NT2/D1 (cell line): ENCODE measurements at regions not wholly inside any gene's neighbourhood (a gene's known extent, or its start where the extent isn't known, plus 50 kb on each side); places are given as distances from the start of the nearest gene placed in this dataset.

ENCODE experiments used
- SUZ12 ChIP-seq: IDR thresholded peaks from 2 replicates; pipeline ENCODE4 v1.6.1; 2011; ENCODE audit not compliant: insufficient read length, insufficient read depth; ENCODE audit errors: extremely low read depth
- YY1 ChIP-seq: IDR thresholded peaks from 2 replicates; pipeline ENCODE4 v1.6.1; 2011; ENCODE audit not compliant: insufficient read length, insufficient read depth
- ZNF274 ChIP-seq: IDR thresholded peaks from 2 replicates; pipeline ENCODE4 v1.6.1; 2011; ENCODE audit warnings: mild to moderate bottlenecking, low read depth, low read length

DNA sequence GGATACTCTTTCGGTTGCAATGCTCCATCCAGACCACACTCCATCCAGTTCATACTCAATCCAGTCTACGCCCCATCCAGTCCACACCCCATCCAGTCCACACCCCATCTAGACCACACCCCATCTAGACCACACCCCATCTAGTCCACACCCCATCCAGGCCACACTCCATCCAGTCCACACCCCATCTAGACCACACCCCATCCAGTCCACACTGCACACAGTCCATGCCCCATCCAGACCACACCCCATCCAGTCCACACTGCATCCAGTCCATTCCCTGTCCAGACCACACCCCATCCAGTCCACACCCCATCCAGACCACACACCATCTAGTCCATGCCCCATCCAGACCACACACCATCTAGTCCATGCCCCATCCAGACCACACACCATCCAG, 116.0 kb upstream of the RTL1 start:
- TF ChIP-seq SUZ12 (no peak), YY1 (no peak), ZNF274 (no peak)
